GM12878 (cell line): ENCODE measurements at regions not wholly inside any gene's neighbourhood (a gene's known extent, or its start where the extent isn't known, plus 50 kb on each side); places are given as distances from the start of the nearest gene placed in this dataset.

ENCODE experiments used
- ATAC-seq: fragments of 200-7000 bp; cut with Tn5 transposase; 3 replicates; pipeline ENCODE4 v1.9.1; 2020; ENCODE audit warnings: mild to moderate bottlenecking, moderate library complexity
- BruUV-seq: library from RNA; stranded (reverse); fragments of 400-500 nt; replicated peaks from 2 replicates; lab custom pipeline; 2021; lab: Mats Ljungman, UMichigan
- CTCF ChIA-PET: fragments of 300-600 bp; sonication (Branson Sonifier 250); formaldehyde crosslinking; extraction: SDS; loops from one replicate; lab custom pipeline; 2021; ENCODE audit warnings: inconsistent platforms; lab: Yijun Ruan, JAX
- POLR2A ChIA-PET: fragments of 350-600 bp; formaldehyde crosslinking; extraction: SDS; loops from one replicate; lab custom pipeline; 2021; ENCODE audit warnings: inconsistent platforms; lab: Charles Lee
- RAD21 ChIA-PET: fragments of 300-600 bp; sonication (Branson Sonifier 250); formaldehyde crosslinking; loops from one replicate; lab custom pipeline; 2023; ENCODE audit warnings: antibody characterized with exemption; ENCODE audit not compliant: unreplicated experiment; lab: Charles Lee
- SMC1A ChIA-PET: fragments of 300-600 bp; sonication (Branson Sonifier 250); formaldehyde crosslinking; loops from one replicate; lab custom pipeline; 2023; ENCODE audit not compliant: unreplicated experiment, uncharacterized antibody; lab: Charles Lee
- DNase-seq: peaks from one replicate; pipeline ENCODE4 v3.0.0-alpha.2; 2011; ENCODE audit warnings: low read depth, low spot score
- FAIRE-seq: peaks from 3 replicates; lab custom pipeline; 2011; peaks lifted over from hg19 to GRCh38; lab: Jason Lieb, UNC
- H2AFZ ChIP-seq: 2 replicates; pipeline ENCODE4 v1.6.0; 2011; ENCODE audit warnings: low read depth, low read length, control low read depth; ENCODE audit not compliant: control insufficient read depth
- H3K27ac ChIP-seq: 2 replicates; pipeline ENCODE4 v1.5.1; 2011; ENCODE audit warnings: control low read depth; ENCODE audit not compliant: control insufficient read depth, insufficient read depth
- H3K27me3 ChIP-seq, 2 experiments: replicated peaks in 1 of 2; 2 replicates each; pipeline versions ENCODE4 v1.6.0 to v1.6.1; 2011; ENCODE audit warnings: low read length in 1 of 2; ENCODE audit not compliant: control insufficient read depth in 2 of 2, insufficient read depth in 2 of 2
- H3K36me3 ChIP-seq, 2 experiments: 2 replicates each; pipeline ENCODE4 v1.5.1; 2011; ENCODE audit warnings: low read length in 1 of 2; ENCODE audit not compliant: control insufficient read depth in 2 of 2, insufficient read depth in 2 of 2
- H3K4me1 ChIP-seq: 2 replicates; pipeline ENCODE4 v1.6.1; 2011; ENCODE audit warnings: mild to moderate bottlenecking, low read length, moderate library complexity, mixed read lengths; ENCODE audit not compliant: control insufficient read depth, insufficient read depth
- H3K4me2 ChIP-seq: 2 replicates; pipeline ENCODE4 v1.6.0; 2011; ENCODE audit warnings: control low read depth; ENCODE audit not compliant: control insufficient read depth, insufficient read depth
- H3K4me3 ChIP-seq: fragments of 200-600 bp; sonication (generic); 2 replicates; pipeline ENCODE4 v1.5.1; 2016
- H3K79me2 ChIP-seq: 2 replicates; pipeline ENCODE4 v1.6.0; 2011; ENCODE audit warnings: low read length; ENCODE audit not compliant: control insufficient read depth, insufficient read depth
- H3K9ac ChIP-seq: 2 replicates; pipeline ENCODE4 v1.8.0; 2011; ENCODE audit warnings: low read length, control low read depth, mixed read lengths; ENCODE audit not compliant: control insufficient read depth, insufficient read depth
- H3K9me3 ChIP-seq: replicated peaks from 3 replicates; pipeline ENCODE4 v1.5.1; 2011; ENCODE audit warnings: mild to moderate bottlenecking, low read length; ENCODE audit not compliant: control insufficient read depth, insufficient read depth
- H4K20me1 ChIP-seq: 2 replicates; pipeline ENCODE4 v1.6.0; 2011; ENCODE audit not compliant: control insufficient read depth, insufficient read depth
- BMI1 ChIP-seq: fragments of 450-650 bp; IDR thresholded peaks from 2 replicates; pipeline ENCODE4 v1.6.1; 2016; ENCODE audit warnings: mild to moderate bottlenecking, moderate library complexity, borderline replicate concordance
- E4F1 ChIP-seq: fragments of 450-650 bp; IDR thresholded peaks from 2 replicates; pipeline ENCODE4 v1.6.1; 2018; ENCODE audit warnings: borderline replicate concordance, mild to moderate bottlenecking; ENCODE audit not compliant: partially characterized antibody
- HCFC1 ChIP-seq: fragments of 150-350 bp; IDR thresholded peaks from 2 replicates; pipeline ENCODE4 v1.6.1; 2014; ENCODE audit warnings: low read length
- KDM1A ChIP-seq: fragments of 200-600 bp; sonication (generic); IDR thresholded peaks from 2 replicates; pipeline ENCODE4 v1.6.1; 2016; ENCODE audit warnings: borderline replicate concordance
- RB1 ChIP-seq: fragments of 450-650 bp; formaldehyde crosslinking; IDR thresholded peaks from 2 replicates; pipeline ENCODE4 v1.6.1; 2017; ENCODE audit warnings: mild to moderate bottlenecking, borderline replicate concordance
- RELB ChIP-seq: fragments of 450-650 bp; IDR thresholded peaks from 2 replicates; pipeline ENCODE4 v1.6.1; 2017; ENCODE audit warnings: low read depth, mild to moderate bottlenecking, moderate library complexity
- SP1 ChIP-seq: IDR thresholded peaks from one replicate; pipeline ENCODE4 v1.6.1; 2011; ENCODE audit warnings: low read depth, low read length
- TCF7 ChIP-seq: IDR thresholded peaks from 2 replicates; pipeline ENCODE4 v1.6.1; 2014; ENCODE audit warnings: antibody characterized with exemption, borderline replicate concordance
- USF1 ChIP-seq: IDR thresholded peaks from 2 replicates; pipeline ENCODE4 v1.6.1; 2011; ENCODE audit warnings: borderline replicate concordance, low read depth, mild to moderate bottlenecking, moderate library complexity, mixed read lengths, low read length; ENCODE audit not compliant: insufficient read depth; ENCODE audit errors: extremely low read length
- ZBTB11 ChIP-seq: fragments of 450-650 bp; formaldehyde crosslinking; IDR thresholded peaks from 2 replicates; pipeline ENCODE4 v1.5.0; 2022; ENCODE audit warnings: mild to moderate bottlenecking, missing genetic modification characterization
- WGBS: methylation state at CpG from one replicate; pipeline ENCODE4 v1.1.6; 2016; ENCODE audit warnings: low lambda C conversion rate; ENCODE audit not compliant: insufficient replicate concordance, insufficient coverage; ENCODE audit errors: missing lambda C conversion rate; 5-methylcytosine and 5-hydroxymethylcytosine counted together
- in situ Hi-C: fragments of 300-500 bp; cut with MboI; formaldehyde crosslinking; loops from 9 replicates; pipeline ENCODE4 v1.14.3; 2018; ENCODE audit warnings: mixed read lengths
- intact Hi-C: fragments of 100-400 bp; cut with micrococcal nuclease; formaldehyde crosslinking; loops from one replicate; pipeline ENCODE4 v1.14.2; 2022; ENCODE audit not compliant: unreplicated experiment
- TF ChIP-seq, protein P1 (sequence below): fragments of 450-650 bp; IDR thresholded peaks from 2 replicates; pipeline ENCODE4 v1.6.1; 2017; ENCODE audit warnings: antibody characterized with exemption, mild to moderate bottlenecking, moderate library complexity

- H3K79me2 ChIP-seq, result no peaks in the 10 kb centered on the region
- H3K4me3 ChIP-seq, result no peak overlapping the region
- ChIA-PET CTCF (no interaction called here), POLR2A (no interaction called here), RAD21 (no interaction called here), SMC1A (interaction anchor here (1.2 kb wide), 1 partner anchor 9 kb away, joined by 3 read pairs; no protein-coding TSS in a partner anchor)
- no peak overlapping the region for H2AFZ ChIP-seq
- no peak overlapping the region for H3K27ac ChIP-seq
- FAIRE-seq (no peak), ATAC-seq (no peak), DNase-seq (no peak)
- no peaks in the 10 kb centered on the region for H4K20me1 ChIP-seq
- H3K4me1 ChIP-seq, result no peaks in the 10 kb centered on the region
- 3% methylated on average over 6 of the region's 6 CpGs for WGBS
- no peaks in the 10 kb centered on the region; the same call in 2 of the 3 replicates for H3K9me3 ChIP-seq
- intact Hi-C loops (no loop called here), in situ Hi-C loops (no loop called here)
- H3K9ac ChIP-seq, result no peak overlapping the region
- no peaks in the 10 kb centered on the region for H3K36me3 ChIP-seq
- no peak overlapping the region for H3K4me2 ChIP-seq
- BruUV-seq, result no TSS peak
- no peaks in the 10 kb centered on the region for H3K27me3 ChIP-seq
- TF ChIP-seq ZBTB11 (CRISPR knock-in tag) (no peak), SP1 (no peak), BMI1 (no peak), RELB (no peak), E4F1 (no peak), USF1 (no peak), KDM1A (no peak), TCF7 (no peak), RB1 (no peak), HCFC1 (no peak)
- TF ChIP-seq, protein P1, sequence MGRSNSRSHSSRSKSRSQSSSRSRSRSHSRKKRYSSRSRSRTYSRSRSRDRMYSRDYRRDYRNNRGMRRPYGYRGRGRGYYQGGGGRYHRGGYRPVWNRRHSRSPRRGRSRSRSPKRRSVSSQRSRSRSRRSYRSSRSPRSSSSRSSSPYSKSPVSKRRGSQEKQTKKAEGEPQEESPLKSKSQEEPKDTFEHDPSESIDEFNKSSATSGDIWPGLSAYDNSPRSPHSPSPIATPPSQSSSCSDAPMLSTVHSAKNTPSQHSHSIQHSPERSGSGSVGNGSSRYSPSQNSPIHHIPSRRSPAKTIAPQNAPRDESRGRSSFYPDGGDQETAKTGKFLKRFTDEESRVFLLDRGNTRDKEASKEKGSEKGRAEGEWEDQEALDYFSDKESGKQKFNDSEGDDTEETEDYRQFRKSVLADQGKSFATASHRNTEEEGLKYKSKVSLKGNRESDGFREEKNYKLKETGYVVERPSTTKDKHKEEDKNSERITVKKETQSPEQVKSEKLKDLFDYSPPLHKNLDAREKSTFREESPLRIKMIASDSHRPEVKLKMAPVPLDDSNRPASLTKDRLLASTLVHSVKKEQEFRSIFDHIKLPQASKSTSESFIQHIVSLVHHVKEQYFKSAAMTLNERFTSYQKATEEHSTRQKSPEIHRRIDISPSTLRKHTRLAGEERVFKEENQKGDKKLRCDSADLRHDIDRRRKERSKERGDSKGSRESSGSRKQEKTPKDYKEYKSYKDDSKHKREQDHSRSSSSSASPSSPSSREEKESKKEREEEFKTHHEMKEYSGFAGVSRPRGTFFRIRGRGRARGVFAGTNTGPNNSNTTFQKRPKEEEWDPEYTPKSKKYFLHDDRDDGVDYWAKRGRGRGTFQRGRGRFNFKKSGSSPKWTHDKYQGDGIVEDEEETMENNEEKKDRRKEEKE, result no peak
Measured at GRCh38 chr10:76736815-76737618, 900.6 kb downstream of the KCNMA1 start.
